SKM-1 treated with dmso at 0.1 percent for 144 hours (cell line): ENCODE measurements at regions not wholly inside any gene's neighbourhood (a gene's known extent, or its start where the extent isn't known, plus 50 kb on each side); places are given as distances from the start of the nearest gene placed in this dataset.
"Not testable (repeated sequence)": the region's sequence is repeated elsewhere in the genome, so short reads cannot be mapped to it uniquely, and the experiment has no call there.

Experiments used
- DNase-seq: peaks from one replicate; lab custom pipeline; 2025; ENCODE audit not compliant: unreplicated experiment; lab: John Stamatoyannopoulos, UW

DNA sequence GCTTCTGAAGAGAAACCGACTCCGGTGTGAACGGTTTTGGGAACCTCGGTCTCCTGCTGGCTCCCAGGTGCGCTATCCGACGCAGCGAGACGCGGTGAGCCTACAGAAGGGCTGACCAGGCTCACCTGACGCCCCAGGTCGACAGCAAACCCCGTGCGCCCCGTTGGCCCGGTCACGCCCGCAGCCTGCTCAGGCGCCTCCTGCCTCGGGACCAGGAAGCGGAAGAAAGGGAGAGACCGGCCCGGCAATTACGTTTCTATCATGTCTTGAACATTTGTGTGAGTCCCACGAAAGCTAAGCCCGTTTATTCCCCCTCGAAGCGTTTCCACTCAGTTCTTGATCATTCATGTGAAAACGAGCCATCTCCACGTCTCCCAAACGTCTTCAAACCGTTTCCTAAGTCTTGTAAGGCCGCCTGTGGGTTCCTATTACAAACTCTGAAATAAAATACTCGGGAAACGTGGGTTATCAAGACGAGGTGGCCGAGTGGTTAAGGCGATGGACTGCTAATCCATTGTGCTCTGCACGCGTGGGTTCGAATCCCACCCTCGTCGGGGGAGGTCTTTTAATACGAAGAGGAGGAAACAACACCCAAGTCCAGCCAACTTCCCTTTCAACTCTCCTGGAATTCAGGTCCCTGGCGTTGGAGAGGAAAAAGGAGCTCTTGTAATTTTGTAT lies 150.5 kb upstream of the PRSS16 start:
- DNase-seq, result no peak

DNA sequence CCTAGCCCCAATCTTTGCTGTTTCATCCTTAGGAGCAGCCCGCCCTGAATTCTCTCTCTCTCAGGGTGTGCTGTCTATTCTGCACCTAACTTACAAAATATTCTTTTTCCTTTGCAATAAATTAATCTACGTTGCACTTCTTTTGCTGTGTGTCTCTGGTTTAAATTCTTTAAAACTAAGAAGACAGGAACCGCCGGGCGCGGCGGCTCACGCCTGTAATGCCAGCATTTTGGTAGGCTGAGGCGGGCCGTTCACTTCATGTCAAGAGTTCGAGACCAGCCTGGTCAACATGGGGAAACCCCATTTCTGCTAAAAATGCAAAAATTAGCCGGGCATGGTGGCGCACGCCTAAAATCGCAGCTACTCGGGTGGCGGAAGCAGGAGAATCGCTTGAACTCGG lies 148.5 kb upstream of the PRSS16 start:
- DNase-seq, result no peak

DNA sequence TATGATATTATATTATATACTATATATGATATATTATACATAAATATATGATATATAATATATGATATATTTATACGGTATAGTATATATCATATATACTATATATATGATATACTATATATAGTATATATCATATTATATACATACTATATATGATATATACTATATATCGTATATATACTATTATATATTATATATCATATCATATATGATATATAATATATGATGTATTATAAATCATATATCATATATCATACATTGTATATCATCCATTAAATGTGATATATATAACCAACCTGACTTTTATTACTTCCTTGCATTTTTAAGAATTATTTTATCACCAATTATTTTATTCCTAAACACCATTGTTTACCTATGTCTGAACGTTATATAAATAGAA lies 146.6 kb upstream of the PRSS16 start:
- DNase-seq, result no peak

DNA sequence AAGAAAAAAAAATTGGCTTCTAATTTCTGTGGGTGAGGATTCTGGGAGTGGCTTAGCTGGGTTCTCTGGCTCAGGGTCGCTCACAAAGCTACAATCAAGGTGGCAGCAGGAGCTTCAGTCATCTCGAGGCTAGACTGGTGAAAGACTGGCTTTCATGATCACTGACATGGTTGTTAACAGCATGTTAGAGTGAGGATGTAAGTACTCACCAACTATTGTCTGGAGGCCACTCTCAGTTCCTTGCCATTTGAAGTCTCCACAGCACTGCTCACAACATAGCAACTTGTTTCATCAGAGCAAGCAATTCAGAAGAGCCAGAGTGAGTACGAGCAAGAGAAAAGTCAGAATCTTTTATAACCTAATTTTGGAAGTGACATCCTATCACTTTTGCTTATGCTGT lies 145.7 kb upstream of the PRSS16 start:
- DNase-seq, result no peak

DNA sequence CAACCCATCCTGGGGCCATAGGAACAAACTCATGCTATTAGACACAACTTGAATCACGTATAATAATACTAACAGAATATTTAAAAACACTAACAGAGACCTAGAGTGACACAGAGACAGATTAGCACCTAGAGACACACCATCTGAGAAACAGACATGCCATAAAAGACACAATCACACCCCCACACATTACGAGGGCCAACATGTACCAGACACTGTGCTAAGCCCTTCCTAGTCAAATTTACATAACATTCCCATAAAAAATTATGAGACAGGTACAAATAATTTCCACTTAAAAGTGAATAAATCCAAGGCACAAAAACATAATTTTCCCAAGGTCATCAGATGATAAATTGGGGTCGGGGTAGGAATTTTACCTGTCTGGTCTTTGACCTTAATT lies 141.1 kb upstream of the PRSS16 start:
- DNase-seq, result no peak

DNA sequence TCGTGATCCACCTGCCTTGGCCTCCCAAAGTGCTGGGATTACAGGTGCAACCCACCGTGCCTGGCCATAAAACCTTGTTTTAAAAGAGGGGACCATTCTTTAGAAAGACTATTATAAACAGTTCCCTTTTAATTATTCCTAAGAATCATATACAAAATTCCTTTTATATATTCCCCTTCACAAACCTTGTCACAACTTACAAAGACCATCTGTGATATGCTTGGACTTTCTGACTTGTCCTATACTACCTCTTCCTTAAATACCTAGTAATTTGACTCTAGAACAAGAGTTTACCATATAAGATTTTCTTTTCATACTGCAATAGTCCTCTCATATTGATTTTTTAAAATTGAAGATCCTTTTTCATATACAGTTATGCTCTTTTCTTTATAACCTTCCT lies 135.8 kb upstream of the PRSS16 start:
- no peak for DNase-seq

DNA sequence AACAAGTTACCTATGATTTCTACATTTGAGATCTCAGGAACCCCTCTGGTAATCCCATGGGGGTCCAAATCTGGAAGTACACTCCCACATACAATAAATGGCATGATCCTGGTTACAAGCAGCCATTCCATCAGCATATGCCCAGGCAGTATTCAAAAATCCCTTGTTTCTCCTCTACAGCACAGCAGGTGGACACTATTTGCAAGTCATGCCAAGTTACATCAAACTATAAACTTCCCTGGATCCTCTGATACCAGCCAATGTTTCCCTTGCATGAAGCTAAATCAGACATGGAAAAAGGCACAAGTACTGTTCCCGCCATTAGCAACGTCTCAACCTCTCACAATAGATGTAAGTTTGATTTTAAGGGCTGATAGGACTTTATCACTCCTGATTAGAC lies 134.5 kb upstream of the PRSS16 start:
- no peak for DNase-seq

DNA sequence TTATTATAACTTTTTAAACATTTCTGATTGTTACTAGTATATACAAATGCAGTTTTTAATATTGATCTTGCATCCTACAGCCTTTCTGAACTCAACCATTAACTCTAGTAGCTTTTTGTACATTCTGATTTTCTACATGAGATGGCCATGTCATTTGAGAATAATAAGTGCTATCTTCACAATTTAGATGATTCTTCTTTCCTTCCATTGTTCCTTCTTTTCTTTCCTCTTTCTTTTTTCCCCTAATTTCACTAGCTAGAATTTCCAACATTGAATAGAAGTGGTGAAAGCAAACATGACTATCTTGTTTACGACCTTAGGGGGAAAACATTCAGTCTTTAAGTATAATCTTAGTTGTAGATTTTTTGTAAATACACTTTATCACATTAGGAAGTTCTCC lies 128.2 kb upstream of the PRSS16 start:
- no peak for DNase-seq

DNA sequence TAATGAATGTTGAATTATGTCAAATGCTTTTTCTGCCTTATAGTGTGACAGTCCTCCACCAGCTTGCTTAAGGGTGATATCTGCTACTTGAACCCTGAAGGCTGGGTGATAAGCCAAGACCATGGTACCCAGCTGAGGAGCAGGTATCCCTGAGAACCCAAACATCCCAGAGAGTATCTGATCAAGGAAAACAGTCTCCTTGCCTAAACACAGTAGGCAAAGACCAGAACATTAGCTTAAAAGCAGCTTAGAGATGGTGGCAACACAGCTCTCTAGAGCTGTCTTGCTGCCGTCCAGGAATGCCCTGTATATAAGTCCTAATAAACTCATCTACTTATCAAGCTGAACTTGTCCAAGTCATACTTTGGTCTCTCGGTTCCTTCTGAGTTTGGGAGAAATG lies 127.7 kb upstream of the PRSS16 start:
- DNase-seq, result no peak

DNA sequence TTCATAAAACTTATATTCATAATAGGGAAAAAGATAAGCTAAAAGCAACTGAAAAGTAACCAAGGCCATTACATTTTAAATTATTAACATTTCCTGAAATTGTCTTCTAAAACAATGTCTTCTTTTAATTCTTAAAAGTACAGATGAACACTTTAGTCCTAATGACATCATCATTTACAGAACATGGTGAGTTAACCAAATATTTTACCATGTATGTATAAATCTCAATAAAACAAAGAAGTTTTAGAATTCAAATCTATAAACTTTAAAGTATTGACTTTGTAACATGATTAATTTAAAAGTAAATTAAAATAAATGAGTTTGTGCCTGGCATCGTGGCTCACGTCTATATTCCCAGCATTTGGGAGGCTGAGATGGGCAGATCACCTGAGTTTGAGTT lies 125.9 kb upstream of the PRSS16 start:
- no peak for DNase-seq

DNA sequence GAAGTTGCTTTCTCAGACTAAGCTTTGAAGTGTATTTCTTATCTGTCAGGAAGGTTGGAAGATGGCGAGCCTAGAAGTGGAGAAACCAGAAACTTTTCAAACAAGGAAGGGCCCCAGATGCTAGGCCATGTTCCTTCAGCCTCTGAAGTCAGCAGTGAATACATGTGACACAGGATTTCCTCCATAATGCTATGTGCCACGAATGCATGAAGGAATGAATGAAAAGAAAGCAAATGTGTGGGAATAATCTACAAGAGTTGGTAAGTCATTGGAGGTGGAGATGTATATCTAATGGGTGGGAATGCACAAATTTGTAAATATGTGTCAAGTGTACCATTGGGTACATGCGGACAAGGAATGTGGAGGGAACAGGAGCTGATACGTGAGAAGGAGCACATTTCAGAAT lies 123.2 kb upstream of the PRSS16 start:
- DNase-seq, result no peak

DNA sequence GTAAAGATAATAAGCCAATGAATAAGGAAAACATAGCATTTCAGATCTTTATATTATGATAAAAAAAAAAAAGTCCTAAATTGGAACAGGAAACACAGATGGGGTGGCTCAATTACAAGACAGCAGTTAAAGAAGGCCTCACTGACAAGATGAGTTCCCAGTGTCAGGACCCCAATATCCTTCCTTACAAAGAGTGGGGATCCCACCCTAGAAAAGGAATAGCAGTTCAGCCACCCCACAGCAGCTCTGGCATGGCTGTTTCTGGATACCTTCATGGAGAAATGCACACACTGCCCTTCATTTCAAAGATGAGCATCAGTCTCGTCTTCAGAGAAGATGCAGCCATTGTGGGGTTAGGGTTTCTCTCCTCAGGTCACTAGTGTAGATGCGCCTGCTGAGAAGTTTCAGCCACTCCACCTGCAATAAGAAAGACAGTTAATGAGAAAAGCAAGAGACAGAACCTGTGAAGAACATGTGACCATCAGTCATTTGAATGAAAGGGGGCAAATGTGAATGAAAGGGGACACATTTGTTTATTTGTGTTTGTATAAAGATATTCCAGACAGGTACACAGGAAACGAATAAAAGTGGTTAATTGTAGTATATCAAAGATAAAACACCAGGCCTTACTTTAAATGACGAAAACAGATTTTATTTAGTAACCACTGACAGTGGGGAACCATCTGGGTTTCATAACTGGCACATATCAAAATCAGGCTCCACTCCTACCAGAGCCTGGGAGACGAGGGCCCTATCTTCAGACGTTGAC lies 121.3 kb upstream of the PRSS16 start:
- no peak for DNase-seq

DNA sequence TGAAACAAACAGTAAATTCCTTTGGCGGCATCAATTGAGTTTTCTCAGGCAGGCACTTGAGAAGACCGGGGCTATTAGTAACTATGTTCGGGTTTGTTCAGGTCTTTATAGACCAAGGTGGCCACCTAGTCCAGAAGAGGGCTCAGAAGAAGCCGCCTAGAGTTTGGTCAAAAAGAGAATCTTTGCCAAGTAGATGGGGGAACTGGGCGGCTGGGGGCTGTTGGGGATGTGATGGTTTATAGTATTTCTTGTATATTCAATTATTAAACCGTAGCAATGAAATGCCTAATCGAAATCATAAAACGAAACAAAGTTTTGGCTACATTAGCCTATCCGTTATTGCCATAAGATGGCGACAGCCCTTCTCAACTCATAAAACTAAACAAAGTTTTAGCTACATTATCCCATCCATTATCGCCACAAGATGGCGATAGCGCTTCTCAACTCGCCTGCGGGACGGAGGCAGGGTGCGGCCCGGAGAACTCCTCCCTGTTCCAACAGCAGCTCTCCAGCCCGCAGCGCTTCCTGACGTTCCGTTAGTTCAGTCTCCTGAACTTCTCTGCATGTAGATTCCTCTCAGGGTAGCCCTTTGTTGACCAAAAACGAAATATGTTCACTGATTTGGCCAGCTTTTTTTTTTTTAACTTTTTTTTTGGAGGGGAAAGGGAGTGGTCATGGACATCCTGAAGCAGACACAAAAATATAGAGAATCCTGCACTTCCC lies 120.5 kb upstream of the PRSS16 start:
- DNase-seq, result peak; percentile 77

DNA sequence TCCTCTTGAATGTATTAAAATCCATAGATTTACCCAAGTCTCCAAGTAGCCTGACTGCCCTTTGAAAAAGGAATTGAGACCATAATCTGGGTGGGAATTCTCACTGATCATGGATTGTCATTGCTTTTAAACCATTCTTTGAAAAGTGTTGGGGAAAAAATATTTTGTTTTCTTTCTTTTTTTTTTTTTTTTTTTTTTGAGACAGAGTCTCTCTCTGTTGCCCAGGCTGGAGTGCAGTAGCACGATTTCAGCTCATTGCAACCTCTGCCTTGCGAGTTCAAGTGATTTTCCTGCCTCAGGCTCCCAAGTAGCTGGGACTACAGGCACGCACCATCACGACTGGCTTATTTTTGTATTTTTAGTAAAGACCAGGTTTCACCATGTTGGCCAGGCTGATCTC lies 119.6 kb upstream of the PRSS16 start:
- DNase-seq, result not testable (repeated sequence)

DNA sequence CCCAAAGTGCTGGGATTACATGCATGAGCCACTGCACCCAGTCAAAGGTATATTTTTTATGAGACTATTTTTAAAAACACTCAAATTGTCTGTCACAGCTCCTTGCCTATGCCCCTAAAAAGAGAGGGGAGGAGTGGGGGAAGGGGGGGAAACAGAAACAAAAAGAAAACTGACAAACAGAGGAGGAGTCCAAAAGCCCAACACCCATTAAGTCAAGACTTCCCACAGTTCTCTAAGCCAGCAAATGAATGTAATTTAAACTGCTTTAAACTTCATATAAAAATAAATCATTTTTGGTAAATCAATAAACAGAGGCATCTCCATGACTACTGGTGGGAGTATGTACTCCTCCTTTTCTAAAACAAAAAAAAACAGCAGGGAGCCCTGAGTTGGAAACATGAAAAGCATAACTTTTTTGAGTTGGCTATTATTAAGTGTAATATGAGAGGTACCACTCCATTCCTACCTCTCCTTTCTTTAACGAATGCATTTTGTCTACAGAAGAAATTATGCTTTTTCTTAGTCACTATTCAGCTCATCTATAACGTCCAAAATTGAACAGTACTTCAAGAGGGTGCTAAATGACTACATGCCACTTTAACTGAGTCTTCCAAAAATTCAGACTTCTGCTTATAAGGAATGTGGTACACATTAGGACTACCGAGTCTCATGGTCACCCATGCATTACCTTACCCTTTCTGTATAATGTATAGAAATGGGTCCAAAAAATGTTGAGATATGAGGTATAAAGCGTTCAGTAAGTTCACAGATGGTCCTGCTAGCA lies 119.0 kb upstream of the PRSS16 start:
- DNase-seq, result no peak

DNA sequence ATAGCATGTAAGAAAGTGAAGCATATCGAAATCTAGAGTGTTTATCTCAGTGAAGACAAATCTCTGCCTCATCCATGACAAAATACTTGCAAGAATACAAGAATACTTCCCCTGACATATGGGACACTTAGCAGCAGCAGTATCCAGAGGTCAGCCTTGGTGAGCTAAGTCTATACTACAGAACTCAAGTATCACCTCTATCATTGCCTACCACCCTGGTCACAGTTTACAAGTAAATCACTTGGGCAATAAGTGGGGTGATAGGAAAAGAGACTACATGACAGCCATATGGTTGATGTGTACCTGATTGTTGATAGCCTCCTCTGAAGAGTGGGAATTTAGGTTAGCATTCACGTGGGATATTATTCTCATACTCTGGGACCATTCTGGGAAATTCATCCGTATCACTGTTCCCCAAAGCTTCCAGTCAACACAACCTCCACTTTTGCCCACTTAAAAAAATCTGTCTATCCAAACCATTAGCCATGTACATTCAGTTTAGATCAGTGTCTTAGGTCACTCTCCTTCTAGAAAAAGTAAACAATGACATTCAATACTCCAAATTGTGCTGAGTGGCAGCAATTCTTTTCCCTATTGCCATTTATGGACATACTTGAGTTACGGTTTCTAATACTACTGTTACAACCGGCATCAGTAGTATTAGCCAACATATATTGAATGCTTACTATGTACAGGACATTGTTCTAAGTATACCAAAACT lies 118.2 kb upstream of the PRSS16 start:
- no peak for DNase-seq

DNA sequence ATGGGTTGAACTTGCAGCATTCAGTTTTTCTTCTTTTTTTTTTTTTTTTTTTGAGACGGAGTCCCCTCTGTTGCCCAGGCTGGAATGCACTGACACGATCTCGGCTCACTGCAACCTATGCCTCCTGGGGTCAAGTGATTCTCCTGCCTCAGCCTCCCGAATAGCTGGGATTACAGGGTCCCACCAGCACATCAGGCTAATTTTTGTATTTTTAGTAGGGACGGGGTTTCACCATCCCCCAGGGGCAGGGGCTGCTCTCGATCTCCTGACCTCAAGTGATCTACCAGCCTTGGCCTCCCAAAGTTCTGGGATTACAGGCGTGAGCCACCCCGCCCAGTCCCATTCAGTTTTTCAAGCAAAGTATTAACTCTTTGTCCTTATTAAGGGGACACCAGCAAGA lies 117.6 kb upstream of the PRSS16 start:
- no peak for DNase-seq

DNA sequence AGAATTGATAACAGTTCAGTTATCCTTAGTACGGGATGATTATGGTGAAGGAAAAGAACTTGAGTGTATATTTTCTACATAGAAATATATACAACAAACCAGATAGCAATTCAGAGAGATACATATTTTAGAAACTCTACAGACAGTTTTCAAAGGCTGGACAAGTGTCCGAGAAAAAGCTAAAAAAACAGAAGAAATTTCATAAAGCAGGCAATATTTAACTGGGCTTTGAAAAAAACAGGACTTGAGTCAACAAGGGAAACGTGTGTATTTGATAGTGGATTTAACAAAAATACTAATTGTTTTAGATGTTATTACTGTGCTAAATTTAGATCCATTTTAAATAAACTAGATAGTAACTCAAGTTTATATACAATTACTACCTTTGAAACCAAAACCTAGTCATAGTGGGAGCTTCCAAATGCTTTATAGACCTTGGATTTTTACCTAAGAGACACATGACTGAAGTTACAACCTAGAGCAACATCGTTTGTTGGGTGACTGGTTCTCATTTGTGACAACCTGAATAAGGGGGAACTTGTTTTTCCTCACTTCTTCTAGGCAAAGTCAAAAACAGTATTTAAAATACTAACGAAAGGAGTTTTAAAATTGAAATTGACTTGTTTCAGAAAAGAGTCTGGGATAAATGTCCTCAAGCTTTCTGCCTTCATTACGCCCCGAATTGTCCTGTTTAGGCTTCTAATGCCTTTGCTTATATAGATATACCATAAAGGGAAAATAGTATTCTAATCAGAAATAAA lies 116.7 kb upstream of the PRSS16 start:
- peak; percentile 49 for DNase-seq

DNA sequence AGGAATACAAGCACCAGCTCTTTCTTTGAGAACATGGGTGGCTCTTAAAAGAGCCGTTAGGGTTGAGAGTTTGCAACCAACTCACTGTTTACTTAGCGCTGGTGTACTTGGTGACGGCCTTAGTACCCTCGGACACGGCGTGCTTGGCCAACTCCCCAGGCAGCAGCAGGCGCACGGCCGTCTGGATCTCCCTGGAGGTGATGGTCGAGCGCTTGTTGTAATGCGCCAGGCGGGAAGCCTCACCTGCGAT lies 115.3 kb upstream of the PRSS16 start:
- DNase-seq, result not testable (repeated sequence)

DNA sequence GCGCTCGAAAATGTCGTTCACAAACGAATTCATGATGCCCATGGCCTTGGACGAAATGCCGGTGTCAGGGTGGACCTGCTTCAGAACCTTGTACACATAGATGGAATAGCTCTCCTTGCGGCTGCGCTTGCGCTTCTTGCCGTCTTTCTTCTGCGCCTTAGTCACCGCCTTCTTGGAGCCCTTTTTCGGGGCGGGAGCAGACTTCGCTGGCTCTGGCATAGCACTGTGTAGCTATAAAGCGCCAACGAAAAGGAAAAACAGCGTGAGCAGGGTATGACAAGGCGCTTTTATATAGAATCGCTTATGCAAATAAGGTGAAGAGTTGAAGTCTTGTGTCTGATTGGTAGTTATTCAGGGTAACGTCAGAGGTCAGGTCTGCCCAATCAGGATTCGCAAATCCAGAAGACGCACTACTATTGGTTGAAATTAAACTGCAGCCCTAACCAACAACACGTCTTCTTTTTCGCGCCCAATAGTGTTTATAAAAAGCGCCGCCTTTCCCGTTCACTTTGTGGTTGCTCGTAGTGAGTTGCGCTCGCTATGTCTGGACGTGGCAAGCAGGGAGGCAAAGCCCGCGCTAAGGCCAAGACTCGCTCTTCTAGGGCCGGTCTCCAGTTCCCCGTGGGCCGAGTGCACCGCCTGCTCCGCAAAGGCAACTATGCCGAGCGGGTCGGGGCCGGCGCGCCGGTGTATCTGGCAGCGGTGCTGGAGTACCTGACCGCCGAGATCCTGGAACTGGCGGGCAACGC lies 114.8 kb upstream of the PRSS16 start:
- DNase-seq, result peak; percentile 97
